Keratinocyte (primary cell): ENCODE measurements at regions not wholly inside any gene's neighbourhood (a gene's known extent, or its start where the extent isn't known, plus 50 kb on each side); places are given as distances from the start of the nearest gene placed in this dataset.

Experiments
- DNase-seq: peaks from one replicate; pipeline ENCODE4 v3.0.0-alpha.2; 2011; ENCODE audit warnings: low read depth, missing footprints, low spot score
- FAIRE-seq: peaks from 2 replicates; lab custom pipeline; 2011; peaks lifted over from hg19 to GRCh38; lab: Jason Lieb, UNC
- H2AFZ ChIP-seq: 2 replicates; pipeline ENCODE4 v1.6.0; 2012; ENCODE audit warnings: low read length, control low read depth, inconsistent platforms; ENCODE audit not compliant: control insufficient read depth
- H3K27ac ChIP-seq: 2 replicates; pipeline ENCODE4 v1.5.1; 2011; ENCODE audit warnings: low read length; ENCODE audit not compliant: control insufficient read depth, insufficient read depth
- H3K27me3 ChIP-seq: 3 replicates; pipeline ENCODE4 v1.6.0; 2011; ENCODE audit warnings: low read length; ENCODE audit not compliant: control insufficient read depth, insufficient read depth; ENCODE audit errors: extremely low read depth
- H3K36me3 ChIP-seq, 2 experiments: 2 replicates in 1 of 2; 3 replicates in 1 of 2; pipeline ENCODE4 v1.5.1; 2011; ENCODE audit warnings: low read length in 2 of 2, mild to moderate bottlenecking in 1 of 2; ENCODE audit not compliant: control insufficient read depth in 2 of 2, insufficient read depth in 2 of 2; ENCODE audit errors: extremely low read depth in 1 of 2
- H3K4me1 ChIP-seq: 3 replicates; pipeline ENCODE4 v1.5.1; 2011; ENCODE audit warnings: low read length; ENCODE audit not compliant: control insufficient read depth, insufficient read depth; ENCODE audit errors: extremely low read depth
- H3K4me2 ChIP-seq: 3 replicates; pipeline ENCODE4 v1.6.0; 2011; ENCODE audit warnings: low read depth, low read length; ENCODE audit not compliant: control insufficient read depth, insufficient read depth; ENCODE audit errors: extremely low read depth
- H3K4me3 ChIP-seq, 3 experiments: fragments of 200-600 bp in 1 of 3; sonication (generic) in 1 of 3; 2 replicates in 2 of 3; 3 replicates in 1 of 3; pipeline ENCODE4 v1.5.1; 2011 to 2016; ENCODE audit warnings: low read length in 3 of 3, mild to moderate bottlenecking in 3 of 3, control low read depth in 2 of 3, inconsistent platforms in 1 of 3, low read depth in 1 of 3, mixed read lengths in 1 of 3, mixed run types in 1 of 3, moderate library complexity in 1 of 3; ENCODE audit not compliant: control insufficient read depth in 2 of 3, insufficient read depth in 2 of 3; ENCODE audit errors: extremely low read depth in 1 of 3
- H3K79me2 ChIP-seq: 2 replicates; pipeline ENCODE4 v1.6.0; 2012; ENCODE audit warnings: low read length; ENCODE audit not compliant: control insufficient read depth, insufficient read depth
- H3K9ac ChIP-seq: 3 replicates; pipeline ENCODE4 v1.6.0; 2011; ENCODE audit warnings: low read length; ENCODE audit not compliant: control insufficient read depth, insufficient read depth; ENCODE audit errors: extremely low read depth
- H3K9me1 ChIP-seq: 3 replicates; pipeline ENCODE4 v1.6.0; 2011; ENCODE audit warnings: low read length; ENCODE audit not compliant: control insufficient read depth, insufficient read depth; ENCODE audit errors: extremely low read depth
- H3K9me3 ChIP-seq: 2 replicates; pipeline ENCODE4 v1.5.1; 2012; ENCODE audit warnings: low read depth, low read length; ENCODE audit not compliant: control insufficient read depth
- H4K20me1 ChIP-seq: 3 replicates; pipeline ENCODE4 v1.6.0; 2011; ENCODE audit warnings: low read length; ENCODE audit not compliant: control insufficient read depth, insufficient read depth; ENCODE audit errors: extremely low read depth
- CTCF ChIP-seq, 3 experiments: IDR thresholded peaks in 1 of 3; conservative IDR thresholded peaks in 1 of 3; optimal IDR thresholded peaks in 1 of 3; 2 replicates in 2 of 3; 3 replicates in 1 of 3; pipeline versions ENCODE3 to v1.5.1; 2011; ENCODE audit warnings: low read length in 3 of 3, mild to moderate bottlenecking in 3 of 3, moderate library complexity in 2 of 3, control low read depth in 1 of 3, inconsistent platforms in 1 of 3; ENCODE audit not compliant: insufficient read depth in 2 of 3; ENCODE audit errors: extremely low read depth in 1 of 3
- EZH2 ChIP-seq: IDR thresholded peaks from one replicate; pipeline ENCODE4 v1.6.1; 2012; ENCODE audit warnings: inconsistent platforms, mild to moderate bottlenecking, low read length, moderate library complexity
- dilution Hi-C: fragments of 300-500 bp; cut with MboI; formaldehyde crosslinking; loops from one replicate; pipeline ENCODE4 v1.7.0; 2020; ENCODE audit warnings: low sequenced_read_pairs; ENCODE audit not compliant: extremely low pct_ligation_motif_present

- no peaks in the 10 kb centered on the region for H4K20me1 ChIP-seq
- no peak overlapping the region for H3K4me2 ChIP-seq
- H2AFZ ChIP-seq = no peak overlapping the region
- H3K27ac ChIP-seq = no peak overlapping the region
- no peaks in the 10 kb centered on the region for H3K9me3 ChIP-seq
- no peak overlapping the region for H3K9ac ChIP-seq
- H3K9me1 ChIP-seq = no peaks in the 10 kb centered on the region
- no peaks in the 10 kb centered on the region for H3K27me3 ChIP-seq
- no peaks in the 10 kb centered on the region for H3K79me2 ChIP-seq
- H3K4me1 ChIP-seq = no peaks in the 10 kb centered on the region
- no peaks in the 10 kb centered on the region for H3K36me3 ChIP-seq
- FAIRE-seq = no peak
- dilution Hi-C loops = no loop called here
- no peak overlapping the region for H3K4me3 ChIP-seq
- DNase-seq = no peak
- no peak for TF ChIP-seq CTCF (optimal IDR thresholded peaks at IDR 0.05 in 1 of 3, IDR thresholded peaks at IDR 0.05 in 1 of 3, conservative IDR thresholded peaks at IDR 0.05 in 1 of 3; ENCODE audit: extremely low read depth in 1 of 3, insufficient read depth in 2 of 3, low read length in 3 of 3)
- TF ChIP-seq EZH2 = no peak
Observed at GRCh38 chr4:44859477-44859876, 133.1 kb upstream of the GNPDA2 start.

- FAIRE-seq (no peak), DNase-seq (no peak)
- TF ChIP-seq EZH2 (no peak), CTCF (optimal IDR thresholded peaks at IDR 0.05 in 1 of 3, IDR thresholded peaks at IDR 0.05 in 1 of 3, conservative IDR thresholded peaks at IDR 0.05 in 1 of 3; ENCODE audit: extremely low read depth in 1 of 3, insufficient read depth in 2 of 3, low read length in 3 of 3) (no peak)
- Histone ChIP-seq H2AFZ (no peak overlapping the region), H3K9me1 (no peaks in the 10 kb centered on the region), H4K20me1 (no peaks in the 10 kb centered on the region), H3K9ac (no peak overlapping the region), H3K4me1 (no peaks in the 10 kb centered on the region), H3K9me3 (no peaks in the 10 kb centered on the region), H3K27me3 (no peaks in the 10 kb centered on the region), H3K4me3 (no peak overlapping the region), H3K27ac (no peak overlapping the region), H3K4me2 (no peak overlapping the region), H3K36me3 (no peaks in the 10 kb centered on the region), H3K79me2 (no peaks in the 10 kb centered on the region)
- dilution Hi-C loops = no loop called here
Observed at GRCh38 chr4:44848466-44848865, 122.1 kb upstream of the GNPDA2 start.
